ENCODE measurements at regions not wholly inside any gene's neighbourhood (a gene's known extent, or its start where the extent isn't known, plus 50 kb on each side); places are given as distances from the start of the nearest gene placed in this dataset.

DNA sequence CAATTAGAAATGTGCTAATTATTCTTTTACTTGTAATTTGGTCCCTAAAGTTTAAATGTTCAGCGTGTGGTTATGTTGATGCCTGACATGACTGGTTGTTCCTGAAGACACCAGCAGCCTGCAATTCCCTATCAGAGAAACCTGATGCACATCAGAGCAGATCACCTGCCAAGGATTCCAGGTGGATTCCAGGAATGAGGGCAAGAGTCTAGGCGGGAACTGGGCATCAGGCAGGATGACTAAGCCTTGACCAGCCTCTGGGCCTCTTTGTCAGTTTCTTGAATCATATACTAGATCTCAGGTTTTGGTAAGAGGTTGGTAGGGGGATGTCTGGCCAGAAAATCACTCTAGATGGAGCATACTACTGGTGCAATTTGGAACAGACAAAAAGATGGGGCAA, 130.7 kb upstream of the TNR start:
- no peaks in the 10 kb centered on the region for H3K27me3 ChIP-seq (ENCODE audit: insufficient read depth, low read depth)
- H4K20me1 ChIP-seq (ENCODE audit: insufficient read depth), result no peaks in the 10 kb centered on the region
- H3K79me2 ChIP-seq (ENCODE audit: insufficient read depth, low read depth), result no peaks in the 10 kb centered on the region
- no peak overlapping the region for H3K4me2 ChIP-seq
- no peaks in the 10 kb centered on the region for H3K4me1 ChIP-seq (ENCODE audit: low read depth, poor library complexity, severe bottlenecking)
- no peak overlapping the region for H3K9ac ChIP-seq
- no peak overlapping the region for H3K27ac ChIP-seq
- no peak for TF ChIP-seq CTCF (conservative IDR thresholded peaks at IDR 0.05; ENCODE audit: low read depth, low read length)
- no peak overlapping the region for H2AFZ ChIP-seq (ENCODE audit: low read depth)
- no peaks in the 10 kb centered on the region for H3K36me3 ChIP-seq (ENCODE audit: insufficient read depth)
- H3K4me3 ChIP-seq (IDR thresholded peaks at IDR 0.05; ENCODE audit: insufficient read depth, low read depth, low read length), result no peak overlapping the region

GRCh38 chr1:175873290-175873935, 130.0 kb upstream of the TNR start:
- TF ChIP-seq CTCF (conservative IDR thresholded peaks at IDR 0.05; ENCODE audit: low read depth, low read length), result no peak
- no peak overlapping the region for H2AFZ ChIP-seq (ENCODE audit: low read depth)
- H3K4me2 ChIP-seq, result no peak overlapping the region

GRCh38 chr1:175872588-175872987, 129.2 kb upstream of the TNR start:
- Histone ChIP-seq H3K4me2 (no peak overlapping the region), H2AFZ (ENCODE audit: low read depth) (no peak overlapping the region), H3K79me2 (ENCODE audit: insufficient read depth, low read depth) (no peaks in the 10 kb centered on the region), H4K20me1 (ENCODE audit: insufficient read depth) (no peaks in the 10 kb centered on the region), H3K36me3 (ENCODE audit: insufficient read depth) (no peaks in the 10 kb centered on the region), H3K27me3 (ENCODE audit: insufficient read depth, low read depth) (no peaks in the 10 kb centered on the region), H3K27ac (no peak overlapping the region), H3K4me1 (ENCODE audit: low read depth, poor library complexity, severe bottlenecking) (no peaks in the 10 kb centered on the region), H3K9ac (no peak overlapping the region), H3K4me3 (IDR thresholded peaks at IDR 0.05; ENCODE audit: insufficient read depth, low read depth, low read length) (no peak overlapping the region)
- TF ChIP-seq CTCF (conservative IDR thresholded peaks at IDR 0.05; ENCODE audit: low read depth, low read length), result no peak

More at GRCh38 chr1:175873290-175873935, 130.0 kb upstream of the TNR start:
- H3K9ac ChIP-seq, result no peak overlapping the region
- no peaks in the 10 kb centered on the region for H4K20me1 ChIP-seq (ENCODE audit: insufficient read depth)
- no peaks in the 10 kb centered on the region for H3K27me3 ChIP-seq (ENCODE audit: insufficient read depth, low read depth)
- no peak overlapping the region for H3K27ac ChIP-seq
- no peaks in the 10 kb centered on the region for H3K36me3 ChIP-seq (ENCODE audit: insufficient read depth)
- H3K4me3 ChIP-seq (IDR thresholded peaks at IDR 0.05; ENCODE audit: insufficient read depth, low read depth, low read length), result no peak overlapping the region
- no peaks in the 10 kb centered on the region for H3K79me2 ChIP-seq (ENCODE audit: insufficient read depth, low read depth)
- no peaks in the 10 kb centered on the region for H3K4me1 ChIP-seq (ENCODE audit: low read depth, poor library complexity, severe bottlenecking)

DNA sequence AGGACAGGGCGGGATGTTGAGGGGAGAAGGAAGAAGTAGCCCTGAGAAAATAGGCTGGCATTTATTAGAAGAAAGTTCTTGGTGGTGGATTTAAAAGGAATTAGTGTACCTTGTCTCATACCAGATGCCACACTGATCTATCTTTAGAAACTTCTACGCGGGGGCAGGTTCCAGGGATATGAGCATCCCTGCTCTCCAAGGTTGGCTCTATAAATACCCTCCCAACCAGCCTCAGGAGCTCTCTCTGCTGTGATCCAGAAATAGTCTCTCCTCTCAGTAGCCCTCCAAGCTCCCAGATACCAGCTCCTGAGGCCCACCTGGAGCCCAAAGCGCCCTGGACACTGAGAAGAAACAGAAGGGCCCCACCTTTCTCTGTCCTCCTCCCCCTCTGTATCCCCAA, 128.3 kb upstream of the TNR start:
- no peak overlapping the region for H3K4me3 ChIP-seq (IDR thresholded peaks at IDR 0.05; ENCODE audit: insufficient read depth, low read depth, low read length)
- no peaks in the 10 kb centered on the region for H3K27me3 ChIP-seq (ENCODE audit: insufficient read depth, low read depth)
- no peaks in the 10 kb centered on the region for H4K20me1 ChIP-seq (ENCODE audit: insufficient read depth)
- no peaks in the 10 kb centered on the region for H3K36me3 ChIP-seq (ENCODE audit: insufficient read depth)
- no peaks in the 10 kb centered on the region for H3K79me2 ChIP-seq (ENCODE audit: insufficient read depth, low read depth)
- no peak for TF ChIP-seq CTCF (conservative IDR thresholded peaks at IDR 0.05; ENCODE audit: low read depth, low read length)
- no peak overlapping the region for H3K4me2 ChIP-seq
- no peak overlapping the region for H3K9ac ChIP-seq
- H3K27ac ChIP-seq, result no peak overlapping the region
- no peaks in the 10 kb centered on the region for H3K4me1 ChIP-seq (ENCODE audit: low read depth, poor library complexity, severe bottlenecking)
- H2AFZ ChIP-seq (ENCODE audit: low read depth), result no peak overlapping the region

Measured in KMS-11 (cell line).